HFFc6 (cell line): ENCODE measurements at regions not wholly inside any gene's neighbourhood (a gene's known extent, or its start where the extent isn't known, plus 50 kb on each side); places are given as distances from the start of the nearest gene placed in this dataset.

Experiments
- DNase-seq: peaks from one replicate; pipeline ENCODE4 v3.0.0-alpha.2; 2018
- H3K27ac Mint-ChIP-seq: 2 replicates; pipeline ENCODE4 v1.8.0; 2020; ENCODE audit warnings: mild to moderate bottlenecking, mixed read lengths
- H3K27me3 Mint-ChIP-seq: 2 replicates; pipeline ENCODE4 v1.8.0; 2021; ENCODE audit warnings: mild to moderate bottlenecking, moderate library complexity, mixed read lengths; ENCODE audit not compliant: insufficient read depth
- H3K36me3 Mint-ChIP-seq: 2 replicates; pipeline ENCODE4 v1.8.0; 2021; ENCODE audit warnings: low read depth, mixed read lengths
- H3K4me1 Mint-ChIP-seq: 2 replicates; pipeline ENCODE4 v1.8.0; 2020; ENCODE audit warnings: low read depth, mixed read lengths
- H3K4me3 Mint-ChIP-seq: 2 replicates; pipeline ENCODE4 v1.8.0; 2020; ENCODE audit warnings: mild to moderate bottlenecking, moderate library complexity, mixed read lengths
- H3K9me3 Mint-ChIP-seq: 2 replicates; pipeline ENCODE4 v1.8.0; 2020; ENCODE audit warnings: mild to moderate bottlenecking, mixed read lengths
- CTCF ChIP-seq: fragments of 200-600 bp; sonication (generic); IDR thresholded peaks from 2 replicates; pipeline ENCODE4 v1.5.0; 2021; ENCODE audit warnings: antibody characterized with exemption, mild to moderate bottlenecking

GRCh38 chr18:75497576-75498235, 70.2 kb upstream of the SMIM21 start:
- Mint-ChIP-seq H3K27me3 (peaks cover 2% of the 10 kb centered on the region; the same call in 1 of the 2 replicates), H3K4me1 (peaks cover 55% of the 10 kb centered on the region), H3K9me3 (no peaks in the 10 kb centered on the region), H3K27ac (no peak overlapping the region), H3K4me3 (no peak overlapping the region), H3K36me3 (no peaks in the 10 kb centered on the region)
- DNase-seq = no peak
- no peak for TF ChIP-seq CTCF

GRCh38 chr18:75496151-75496550, 68.6 kb upstream of the SMIM21 start:
- no peak overlapping the region for H3K27ac Mint-ChIP-seq
- no peak for DNase-seq
- peaks cover 2% of the 10 kb centered on the region; the same call in 1 of the 2 replicates for H3K27me3 Mint-ChIP-seq
- no peak for TF ChIP-seq CTCF
- H3K4me3 Mint-ChIP-seq = no peak overlapping the region
- H3K4me1 Mint-ChIP-seq = peaks cover 63% of the 10 kb centered on the region
- no peaks in the 10 kb centered on the region for H3K36me3 Mint-ChIP-seq
- H3K9me3 Mint-ChIP-seq = no peaks in the 10 kb centered on the region

- peaks cover 2% of the 10 kb centered on the region for H3K27me3 Mint-ChIP-seq
- peaks cover 71% of the 10 kb centered on the region for H3K4me1 Mint-ChIP-seq
- no peak overlapping the region for H3K27ac Mint-ChIP-seq
- no peak for TF ChIP-seq CTCF
- peaks cover 4% of the 10 kb centered on the region; the same call in 1 of the 2 replicates for H3K36me3 Mint-ChIP-seq
- no peaks in the 10 kb centered on the region for H3K9me3 Mint-ChIP-seq
- no peak overlapping the region for H3K4me3 Mint-ChIP-seq
- DNase-seq = no peak
These were observed 65.3 kb upstream of the SMIM21 start for GRCh38 chr18:75492852-75493251.

- Mint-ChIP-seq H3K27ac (peak overlapping the region; percentile 99), H3K4me3 (no peak overlapping the region; the same call in 1 of the 2 replicates), H3K4me1 (peaks cover 56% of the 10 kb centered on the region), H3K27me3 (peaks cover 1% of the 10 kb centered on the region), H3K36me3 (peaks cover 4% of the 10 kb centered on the region; the same call in 1 of the 2 replicates), H3K9me3 (no peaks in the 10 kb centered on the region)
- DNase-seq = no peak
- no peak for TF ChIP-seq CTCF
These were observed 63.9 kb upstream of the SMIM21 start for GRCh38 chr18:75491361-75491760.

- Mint-ChIP-seq H3K27ac (peak overlapping the region; percentile 99), H3K27me3 (no peaks in the 10 kb centered on the region; the same call in 1 of the 2 replicates), H3K4me1 (peaks cover 55% of the 10 kb centered on the region), H3K9me3 (no peaks in the 10 kb centered on the region), H3K4me3 (peak overlapping the region; percentile 73), H3K36me3 (peaks cover 11% of the 10 kb centered on the region; the same call in 1 of the 2 replicates)
- TF ChIP-seq CTCF = no peak
- peak; percentile 97 for DNase-seq
These were observed 62.1 kb upstream of the SMIM21 start for GRCh38 chr18:75489493-75490190.
